K562 (cell line): ENCODE measurements at regions not wholly inside any gene's neighbourhood (a gene's known extent, or its start where the extent isn't known, plus 50 kb on each side); places are given as distances from the start of the nearest gene placed in this dataset.

Experiments
- ATAC-seq: fragments of 200-7000 bp; cut with Tn5 transposase; 3 replicates; pipeline ENCODE4 v1.9.1; 2020; ENCODE audit warnings: moderate library complexity
- BruUV-seq: library from RNA; stranded (reverse); fragments of 400-500 nt; replicated peaks from 2 replicates; lab custom pipeline; 2021; lab: Mats Ljungman, UMichigan
- CTCF ChIA-PET: fragments of 300-600 bp; formaldehyde crosslinking; extraction: SDS; loops from one replicate; lab custom pipeline; 2021; ENCODE audit warnings: low intra/inter-chr PET ratio; lab: Yijun Ruan, JAX
- POLR2A ChIA-PET: fragments of 300-600, 350-650 bp; sonication (Branson Sonifier 250); formaldehyde crosslinking; extraction: SDS; loops from one replicate; lab custom pipeline; 2021; ENCODE audit warnings: antibody characterized with exemption, inconsistent platforms; lab: Yijun Ruan, JAX
- DNase-seq, 4 experiments: peaks; one replicate each; pipeline versions ENCODE4 v3.0.0 to v3.0.0-alpha.2; 2011 to 2018; ENCODE audit warnings: low spot score in 3 of 4, mixed read lengths in 3 of 4; ENCODE audit errors: extremely low read depth in 1 of 4
- FAIRE-seq: peaks from 2 replicates; lab custom pipeline; 2011; peaks lifted over from hg19 to GRCh38; lab: Jason Lieb, UNC
- H2AFZ ChIP-seq: 2 replicates; pipeline ENCODE4 v1.6.0; 2011; ENCODE audit warnings: low read depth, low read length, control low read depth, inconsistent platforms
- H3K27ac ChIP-seq: fragments of 200-600 bp; 3 replicates; pipeline ENCODE4 v1.8.0; 2011; ENCODE audit warnings: low read depth, mild to moderate bottlenecking, control low read depth, inconsistent platforms, low read length, moderate library complexity, mixed read lengths; ENCODE audit errors: extremely low read depth
- H3K27me3 ChIP-seq, 2 experiments: fragments of 300-600 bp in 1 of 2; 2 replicates in 1 of 2; 3 replicates in 1 of 2; pipeline versions ENCODE4 v1.6.0 to v1.8.0; 2011; ENCODE audit warnings: inconsistent platforms in 2 of 2, low read length in 2 of 2, mild to moderate bottlenecking in 1 of 2, mixed read lengths in 1 of 2, moderate library complexity in 1 of 2; ENCODE audit not compliant: control insufficient read depth in 2 of 2, insufficient read depth in 2 of 2
- H3K36me3 ChIP-seq: fragments of 300-600 bp; 3 replicates; pipeline ENCODE4 v1.8.0; 2011; ENCODE audit warnings: mild to moderate bottlenecking, low read length, inconsistent platforms; ENCODE audit not compliant: control insufficient read depth, insufficient read depth
- H3K4me1 ChIP-seq, 2 experiments: fragments of 200-600 bp in 1 of 2; replicated peaks in 1 of 2; 2 replicates in 1 of 2; 3 replicates in 1 of 2; pipeline versions ENCODE4 v1.5.1 to v1.8.0; 2011; ENCODE audit warnings: inconsistent platforms in 2 of 2, low read length in 2 of 2, mild to moderate bottlenecking in 1 of 2, mixed read lengths in 1 of 2, moderate library complexity in 1 of 2; ENCODE audit not compliant: control insufficient read depth in 2 of 2, insufficient read depth in 2 of 2
- H3K4me2 ChIP-seq: 2 replicates; pipeline ENCODE4 v1.6.1; 2011; ENCODE audit warnings: low read length, control low read depth, inconsistent platforms, mixed read lengths; ENCODE audit not compliant: insufficient read depth
- H3K4me3 ChIP-seq: fragments of 200-600 bp; sonication (generic), shearing (Covaris generic); 2 replicates; pipeline ENCODE4 v1.5.1; 2016; ENCODE audit warnings: control low read depth, inconsistent platforms
- H3K79me2 ChIP-seq: fragments of 200-600 bp; 3 replicates; pipeline ENCODE4 v1.8.0; 2011; ENCODE audit warnings: low read length, inconsistent platforms; ENCODE audit not compliant: control insufficient read depth, insufficient read depth
- H3K9ac ChIP-seq, 2 experiments: 2 replicates each; pipeline versions ENCODE4 v1.6.0 to v1.6.1; 2011; ENCODE audit warnings: low read depth in 2 of 2, low read length in 2 of 2, control low read depth in 1 of 2, inconsistent platforms in 1 of 2, mild to moderate bottlenecking in 1 of 2, mixed read lengths in 1 of 2; ENCODE audit not compliant: insufficient read depth in 1 of 2
- H3K9me1 ChIP-seq: one replicate; pipeline ENCODE4 v1.6.0; 2011; ENCODE audit warnings: inconsistent platforms, mild to moderate bottlenecking, low read length, moderate library complexity; ENCODE audit not compliant: control insufficient read depth, insufficient read depth
- H3K9me3 ChIP-seq: replicated peaks from 2 replicates; pipeline ENCODE4 v1.5.1; 2011; ENCODE audit warnings: low read depth, low read length, inconsistent platforms; ENCODE audit not compliant: control insufficient read depth, insufficient read depth
- H4K20me1 ChIP-seq: replicated peaks from 2 replicates; pipeline ENCODE4 v1.6.1; 2011; ENCODE audit warnings: low read length, inconsistent platforms, mixed read lengths; ENCODE audit not compliant: control insufficient read depth, insufficient read depth
- ATF1 ChIP-seq, 2 experiments: fragments of 450-650 bp in 1 of 2; IDR thresholded peaks; 2 replicates each; pipeline ENCODE4 v1.6.1; 2016; ENCODE audit warnings: missing compliant biosample characterization in 1 of 2, missing genetic modification characterization in 1 of 2
- ERF ChIP-seq: fragments of 450-650 bp; formaldehyde crosslinking; IDR thresholded peaks from 2 replicates; pipeline ENCODE4 v1.4.0; 2020; ENCODE audit warnings: mild to moderate bottlenecking, mixed read lengths
- HDAC3 ChIP-seq: fragments of 450-650 bp; IDR thresholded peaks from 2 replicates; pipeline ENCODE4 v1.6.1; 2018; ENCODE audit warnings: borderline replicate concordance, mild to moderate bottlenecking, moderate library complexity; ENCODE audit not compliant: partially characterized antibody
- KDM1A ChIP-seq, 2 experiments: fragments of 450-650 bp; IDR thresholded peaks; 2 replicates each; pipeline ENCODE4 v1.6.1; 2016; ENCODE audit warnings: mild to moderate bottlenecking in 2 of 2
- NFRKB ChIP-seq: fragments of 450-650 bp; IDR thresholded peaks from 2 replicates; pipeline ENCODE4 v1.6.1; 2016; ENCODE audit warnings: low read depth
- RHOXF2B ChIP-seq: fragments of 250-450 bp; sonication (Bioruptor Pico); conservative IDR thresholded peaks from 2 replicates; pipeline ENCODE4 v1.5.1; 2021
- WGBS: fragments of 100-300 bp; shearing (Covaris generic); methylation state at CpG from one replicate; pipeline ENCODE4 v1.1.6; 2016; ENCODE audit warnings: low coverage, mixed read lengths; ENCODE audit not compliant: insufficient coverage; ENCODE audit errors: missing lambda C conversion rate; 5-methylcytosine and 5-hydroxymethylcytosine counted together
- in situ Hi-C: fragments of 300-500 bp; cut with MboI; formaldehyde crosslinking; loops from 4 replicates; pipeline ENCODE4 v1.15.0; 2018; ENCODE audit warnings: inconsistent platforms, mixed read lengths
- intact Hi-C: fragments of 100-400 bp; cut with micrococcal nuclease; formaldehyde crosslinking; loops from 2 replicates; pipeline ENCODE4 v1.14.2; 2022
- TF ChIP-seq, protein P1 (sequence below): fragments of 250-450 bp; sonication (Bioruptor Pico); IDR thresholded peaks from 2 replicates; pipeline ENCODE4 v1.5.0; 2021; ENCODE audit warnings: mild to moderate bottlenecking, borderline replicate concordance

DNA sequence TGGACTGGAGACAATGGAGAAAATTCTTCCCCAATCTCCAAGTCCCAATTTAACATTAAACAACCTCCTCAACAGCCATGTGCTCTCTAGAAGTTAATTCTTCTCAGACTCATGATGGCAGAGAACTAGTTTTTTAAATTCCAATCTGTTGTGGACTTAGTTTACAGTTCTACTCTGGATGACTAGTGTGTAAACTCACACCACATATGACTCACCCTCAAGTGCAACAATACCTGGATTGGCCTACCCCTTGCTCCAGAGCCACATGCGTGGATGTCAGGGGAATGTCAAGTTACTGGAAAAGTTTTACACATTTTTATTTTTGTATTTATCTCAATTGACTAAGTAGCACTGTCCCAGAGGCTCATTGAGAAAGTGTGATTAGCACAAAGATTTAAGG is 136.0 kb upstream of the EFNA5 start:
- no peak for ATAC-seq
- ChIA-PET POLR2A (no interaction called here), CTCF (no interaction called here)
- Histone ChIP-seq H3K79me2 (no peaks in the 10 kb centered on the region), H3K4me2 (no peak overlapping the region), H2AFZ (no peak overlapping the region), H3K9me1 (no peaks in the 10 kb centered on the region), H3K4me1 (no peaks in the 10 kb centered on the region), H3K36me3 (no peaks in the 10 kb centered on the region), H3K9ac (no peak overlapping the region), H3K27ac (no peak overlapping the region), H4K20me1 (no peaks in the 10 kb centered on the region), H3K4me3 (no peak overlapping the region), H3K27me3 (no peaks in the 10 kb centered on the region), H3K9me3 (no peaks in the 10 kb centered on the region)
- BruUV-seq = no TSS peak
- no peak for FAIRE-seq
- intact Hi-C loops (no loop called here), in situ Hi-C loops (no loop called here)
- no peak for TF ChIP-seq HDAC3
- TF ChIP-seq ERF (CRISPR knock-in tag) = no peak
- TF ChIP-seq NFRKB = no peak
- TF ChIP-seq ATF1 (CRISPR knock-in tag; IDR thresholded peaks at IDR 0.05) = no peak
- TF ChIP-seq ATF1 (tag; IDR thresholded peaks at IDR 0.05) = no peak
- no peak for TF ChIP-seq KDM1A (IDR thresholded peaks at IDR 0.05)
- TF ChIP-seq RHOXF2B (CRISPR knock-in tag) = no peak
- TF ChIP-seq, protein P1, sequence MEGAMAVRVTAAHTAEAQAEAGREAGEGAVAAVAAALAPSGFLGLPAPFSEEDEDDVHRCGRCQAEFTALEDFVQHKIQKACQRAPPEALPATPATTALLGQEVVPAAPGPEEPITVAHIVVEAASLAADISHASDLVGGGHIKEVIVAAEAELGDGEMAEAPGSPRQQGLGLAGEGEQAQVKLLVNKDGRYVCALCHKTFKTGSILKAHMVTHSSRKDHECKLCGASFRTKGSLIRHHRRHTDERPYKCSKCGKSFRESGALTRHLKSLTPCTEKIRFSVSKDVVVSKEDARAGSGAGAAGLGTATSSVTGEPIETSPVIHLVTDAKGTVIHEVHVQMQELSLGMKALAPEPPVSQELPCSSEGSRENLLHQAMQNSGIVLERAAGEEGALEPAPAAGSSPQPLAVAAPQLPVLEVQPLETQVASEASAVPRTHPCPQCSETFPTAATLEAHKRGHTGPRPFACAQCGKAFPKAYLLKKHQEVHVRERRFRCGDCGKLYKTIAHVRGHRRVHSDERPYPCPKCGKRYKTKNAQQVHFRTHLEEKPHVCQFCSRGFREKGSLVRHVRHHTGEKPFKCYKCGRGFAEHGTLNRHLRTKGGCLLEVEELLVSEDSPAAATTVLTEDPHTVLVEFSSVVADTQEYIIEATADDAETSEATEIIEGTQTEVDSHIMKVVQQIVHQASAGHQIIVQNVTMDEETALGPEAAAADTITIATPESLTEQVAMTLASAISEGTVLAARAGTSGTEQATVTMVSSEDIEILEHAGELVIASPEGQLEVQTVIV = no peak
- DNase-seq = no peak
- WGBS = 0% methylated on average over 1 of the region's 1 CpG
